Stimulated activated CD8-positive, alpha-beta memory T cell treated with anti-CD3 and anti-CD28 coated beads, Interleukin-15, amount 100 ng/mL, for 48 hours (primary cell): ENCODE measurements at regions not wholly inside any gene's neighbourhood (a gene's known extent, or its start where the extent isn't known, plus 50 kb on each side); places are given as distances from the start of the nearest gene placed in this dataset.
"Not testable (repeated sequence)": the region's sequence is repeated elsewhere in the genome, so short reads cannot be mapped to it uniquely, and the experiment has no call there.

Source experiments
- DNase-seq, 2 donors: peaks; one replicate each; pipeline ENCODE4 v3.0.0-alpha.2; 2020; ENCODE audit warnings: low read depth in 2 of 2

DNA sequence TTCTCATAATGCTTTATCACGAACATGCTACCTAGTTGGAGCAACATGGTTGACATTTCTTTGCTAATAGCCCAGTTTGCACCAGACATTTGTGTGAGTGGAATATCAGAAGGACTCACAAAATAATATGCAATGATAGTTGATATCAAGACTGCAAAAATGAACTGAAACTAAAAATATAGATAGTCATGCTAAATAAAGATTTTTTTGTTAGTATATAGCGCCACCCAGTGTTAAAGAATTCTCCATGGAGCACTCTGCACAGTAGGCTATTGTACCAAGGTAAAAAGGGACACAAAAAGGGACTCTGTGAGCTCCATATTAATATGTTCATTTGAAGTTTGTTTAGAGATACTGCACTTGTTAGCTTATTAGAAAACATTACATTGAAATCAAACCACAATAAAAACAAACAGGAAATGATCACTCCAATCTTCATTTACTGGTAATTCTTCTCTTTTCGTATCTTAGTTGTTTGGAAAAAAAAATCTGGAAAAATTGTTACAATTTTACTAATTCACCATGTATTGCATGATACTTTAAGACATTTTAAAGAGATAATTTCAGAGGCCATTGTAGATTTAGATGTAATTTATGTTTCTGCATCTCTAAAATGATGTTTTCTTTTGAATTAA lies 1509.6 kb downstream of the ADGRL3 start:
- DNase-seq, result no peak

DNA sequence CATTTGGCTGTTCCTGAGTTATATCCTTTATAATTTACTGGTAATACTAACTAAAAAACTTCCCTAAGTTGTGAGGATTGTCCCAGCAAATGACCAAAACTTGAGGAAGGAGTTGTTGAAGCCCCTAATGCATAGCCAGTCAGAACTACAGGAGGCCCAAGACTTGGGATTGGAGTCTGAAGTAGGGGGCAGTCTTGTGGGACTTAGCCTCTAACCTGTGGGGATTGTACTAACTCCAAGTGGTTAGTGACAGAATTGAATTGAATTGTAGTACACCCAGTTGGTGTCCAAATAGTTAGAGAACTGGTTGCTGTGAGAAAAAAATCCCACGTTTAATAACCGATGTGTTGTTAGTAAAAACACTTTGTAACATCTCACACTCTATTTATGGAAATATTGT lies 1506.3 kb downstream of the ADGRL3 start:
- no peak for DNase-seq

DNA sequence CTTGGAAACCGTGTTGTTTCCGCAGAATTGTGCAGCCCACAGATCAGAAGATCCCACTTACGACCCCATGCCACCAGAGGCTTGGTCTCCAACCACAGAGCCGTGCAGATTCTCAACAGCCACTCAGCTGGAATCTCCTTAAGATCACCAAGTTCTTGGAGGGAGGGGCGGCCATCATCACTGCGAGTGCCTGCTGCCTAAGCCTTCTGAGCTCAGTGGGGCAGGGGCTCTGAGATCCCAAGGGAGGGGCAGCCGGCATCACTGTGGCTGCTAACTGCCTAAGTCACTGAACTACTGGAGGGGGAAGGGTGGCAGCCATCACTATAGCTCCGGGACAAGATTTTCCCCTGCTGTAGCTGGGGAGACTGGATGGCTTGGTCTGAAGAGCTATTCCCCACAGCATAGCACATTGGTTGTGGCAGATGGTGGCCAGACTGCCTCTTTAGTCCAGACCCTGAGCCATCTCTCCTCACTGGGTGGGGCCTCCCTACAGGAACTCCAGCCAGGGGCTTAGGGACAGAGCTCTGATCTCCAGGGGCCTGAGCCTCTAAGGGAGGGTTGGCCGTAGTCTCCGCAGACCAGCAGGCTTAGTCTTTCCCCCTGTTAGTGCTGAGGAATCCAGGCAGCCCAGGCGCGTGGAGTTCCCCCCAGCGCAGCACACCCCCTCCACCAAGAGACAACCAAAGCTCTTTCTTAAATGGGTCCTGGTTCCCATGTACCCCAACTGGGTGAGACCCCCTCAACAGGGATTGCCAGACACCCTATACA lies 1483.9 kb downstream of the ADGRL3 start:
- DNase-seq, result no peak

DNA sequence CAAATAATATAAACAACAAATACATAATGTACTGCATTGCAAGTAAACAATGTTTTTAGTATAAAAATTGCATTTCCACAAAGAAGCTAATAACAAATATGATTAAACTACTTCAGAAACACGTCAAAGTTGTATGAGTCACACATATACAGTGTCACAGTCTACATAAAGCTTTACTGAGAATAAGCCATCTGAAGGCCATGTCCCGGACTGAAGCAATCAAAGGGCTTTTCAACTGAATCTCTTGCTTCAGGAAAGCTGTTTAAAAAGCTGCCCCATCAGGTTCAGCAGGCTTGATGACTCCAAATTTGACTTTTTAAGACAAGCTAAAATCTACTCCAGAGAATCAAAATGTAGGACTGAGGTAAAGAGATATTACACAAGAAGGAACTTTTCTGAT lies 1476.8 kb downstream of the ADGRL3 start:
- no peak for DNase-seq

DNA sequence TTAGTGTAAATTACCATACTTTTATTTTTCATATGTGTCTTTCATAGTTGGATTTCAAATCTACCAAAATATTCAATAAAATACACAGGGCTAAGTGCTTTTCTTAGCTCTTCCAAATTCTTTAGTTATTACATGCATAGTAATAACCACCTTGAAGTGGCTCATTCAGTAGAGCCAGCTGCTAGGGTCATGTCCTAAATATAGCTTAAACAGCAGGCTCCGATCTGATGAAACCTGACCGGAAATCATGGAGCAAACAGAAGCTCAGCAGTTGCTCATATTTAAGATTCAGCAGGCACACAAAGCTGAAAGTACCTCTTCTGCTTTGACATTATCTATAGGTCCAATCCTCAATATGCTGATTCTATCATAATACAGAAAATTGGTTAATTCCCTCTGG lies 1470.4 kb downstream of the ADGRL3 start:
- DNase-seq, result no peak

DNA sequence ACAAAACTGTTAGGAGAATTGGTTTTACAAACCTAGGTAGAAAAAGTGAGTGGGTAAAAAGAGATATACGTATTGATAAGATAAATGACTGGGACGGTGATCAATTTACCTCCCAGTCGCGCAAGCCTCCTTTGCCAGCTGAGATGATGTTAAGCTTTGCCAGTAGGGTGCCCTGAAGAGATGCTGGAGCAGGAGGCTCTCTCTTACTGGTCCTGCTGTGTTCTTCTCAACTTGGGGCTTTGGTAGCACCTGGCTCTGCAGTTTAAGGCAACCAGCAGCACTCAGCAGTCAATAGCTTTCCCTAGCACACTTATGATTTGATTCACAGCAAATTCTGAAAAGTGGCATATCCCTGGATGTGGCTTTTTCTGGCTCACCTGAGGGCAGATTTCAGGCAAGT lies 1461.7 kb downstream of the ADGRL3 start:
- DNase-seq, result no peak

DNA sequence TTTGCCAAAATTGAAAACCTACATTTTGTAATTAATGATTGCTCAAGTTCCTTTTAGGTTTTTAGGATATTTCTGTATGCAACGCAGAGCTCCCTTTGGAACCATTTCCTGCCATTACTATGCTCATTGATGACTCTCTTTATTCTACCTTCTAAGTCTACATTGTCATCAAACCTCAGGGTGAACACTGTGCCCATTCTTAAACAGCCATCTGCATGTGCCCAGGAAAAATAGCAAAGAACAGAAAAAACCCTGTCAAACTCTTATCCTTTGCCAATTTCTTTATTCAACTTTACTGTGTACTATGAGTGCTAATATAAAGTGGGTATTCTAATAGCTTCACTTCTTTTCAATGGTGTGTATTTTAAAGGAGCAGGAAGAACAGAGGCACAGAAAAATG lies 1455.9 kb downstream of the ADGRL3 start:
- no peak for DNase-seq

DNA sequence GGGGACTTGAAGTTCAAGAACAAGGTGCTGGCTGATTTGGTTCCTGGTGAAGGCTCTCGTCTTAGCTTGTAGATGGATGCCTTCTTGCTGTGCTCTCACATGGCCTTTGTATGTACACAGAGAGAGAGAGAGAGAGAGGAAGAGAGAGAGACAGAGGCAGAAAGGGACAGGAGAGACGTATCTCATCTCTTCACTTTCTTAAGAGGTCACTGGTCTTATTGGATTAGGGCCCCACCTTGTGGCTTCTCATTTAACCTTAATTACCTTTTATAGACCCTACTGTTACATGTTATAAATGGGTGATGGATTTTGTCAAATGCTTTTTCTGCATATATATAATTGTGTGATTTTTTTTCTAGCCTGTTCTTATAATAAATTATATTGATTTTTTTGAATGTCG lies 1444.2 kb downstream of the ADGRL3 start:
- no peak for DNase-seq

DNA sequence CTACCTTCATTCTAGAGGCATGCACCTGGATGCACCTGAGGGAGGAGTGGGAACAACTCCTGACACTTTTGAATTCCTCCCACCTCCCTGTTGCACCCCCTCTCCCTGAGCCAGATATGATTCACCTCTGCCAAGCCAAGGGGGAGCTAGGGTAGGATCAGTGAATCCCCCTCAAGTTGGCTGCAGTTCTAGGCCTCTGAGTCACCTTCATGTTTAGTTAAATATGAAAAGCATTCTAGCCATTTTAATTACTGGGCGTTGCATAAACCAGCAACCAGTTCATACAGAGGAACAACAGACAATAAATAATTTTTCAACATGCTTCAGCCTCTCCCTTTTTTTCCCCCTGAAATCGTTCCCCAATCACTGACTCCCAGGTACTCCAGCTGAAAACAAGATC lies 1440.2 kb downstream of the ADGRL3 start:
- no peak for DNase-seq

DNA sequence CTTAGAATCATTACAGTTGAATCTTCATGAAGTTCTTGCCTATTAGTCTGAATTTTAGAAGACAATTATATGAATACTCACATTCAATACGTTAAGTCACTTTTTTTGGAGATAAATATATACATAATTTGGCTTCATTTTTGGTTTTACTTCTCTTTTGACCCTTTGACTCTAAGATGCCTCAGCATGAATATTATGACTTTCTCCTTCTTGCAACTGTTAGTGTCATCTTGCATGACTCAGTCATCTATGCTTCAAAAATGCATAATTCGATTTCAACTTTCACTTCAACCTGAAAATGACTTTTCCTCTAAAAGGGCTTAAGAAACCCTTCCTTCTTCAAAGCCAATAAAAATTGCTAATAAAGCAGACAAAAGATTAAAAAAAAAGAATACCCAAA lies 1427.5 kb downstream of the ADGRL3 start:
- no peak for DNase-seq

DNA sequence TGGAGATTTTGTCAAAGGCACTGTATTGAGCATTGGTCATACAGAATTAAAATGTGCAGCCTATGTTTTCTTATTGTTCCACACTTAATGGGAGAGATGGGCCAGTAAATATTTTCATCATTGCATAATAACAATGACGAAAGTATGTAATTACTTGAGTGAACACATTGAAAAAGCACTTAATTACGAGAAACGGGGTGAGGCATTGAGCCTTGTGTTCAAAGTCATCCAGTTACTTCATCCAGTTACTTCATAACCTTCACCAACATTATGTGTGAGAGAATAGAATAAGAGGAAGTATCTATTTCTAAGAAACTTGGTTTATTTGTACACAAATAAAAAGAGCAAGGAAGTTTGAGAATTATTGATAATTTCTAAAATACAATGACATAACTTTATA lies 1427.0 kb downstream of the ADGRL3 start:
- no peak for DNase-seq

DNA sequence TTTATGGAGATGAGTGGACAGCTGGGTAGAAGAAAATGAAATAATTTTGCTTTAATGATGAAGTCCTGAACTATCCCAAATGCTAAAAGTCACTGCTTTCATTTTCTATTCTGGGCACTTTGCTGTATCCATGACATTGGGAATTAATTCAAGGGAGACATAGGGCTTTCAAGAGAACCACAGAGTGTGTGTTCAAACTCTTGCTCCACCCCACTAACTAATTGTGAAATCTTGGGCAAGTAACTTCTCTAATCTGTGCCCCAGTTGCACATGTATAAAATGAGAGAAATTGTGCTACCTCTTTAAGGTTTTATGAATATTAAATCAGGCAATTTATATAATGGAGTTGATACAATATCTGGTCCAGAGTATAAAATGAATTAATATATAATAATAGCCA lies 1422.0 kb downstream of the ADGRL3 start:
- no peak for DNase-seq

DNA sequence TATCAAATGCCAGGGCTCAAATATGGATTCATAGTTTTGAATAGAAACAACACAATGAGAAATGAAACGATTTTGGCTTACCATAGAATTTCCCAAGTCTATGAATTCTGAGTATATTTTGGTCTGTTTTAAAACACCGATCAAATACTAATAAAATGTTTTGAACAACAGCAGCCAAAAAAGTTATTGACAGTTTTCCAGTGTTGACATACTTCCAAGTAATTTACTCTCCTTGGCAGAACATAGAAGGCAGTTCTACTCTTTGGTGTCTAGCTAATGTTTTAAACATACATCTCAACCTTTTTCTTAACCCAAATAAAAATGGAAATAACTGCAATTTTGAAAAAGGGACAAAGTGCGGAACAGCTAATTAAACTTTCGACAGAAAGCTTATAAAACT lies 1419.8 kb downstream of the ADGRL3 start:
- no peak for DNase-seq

DNA sequence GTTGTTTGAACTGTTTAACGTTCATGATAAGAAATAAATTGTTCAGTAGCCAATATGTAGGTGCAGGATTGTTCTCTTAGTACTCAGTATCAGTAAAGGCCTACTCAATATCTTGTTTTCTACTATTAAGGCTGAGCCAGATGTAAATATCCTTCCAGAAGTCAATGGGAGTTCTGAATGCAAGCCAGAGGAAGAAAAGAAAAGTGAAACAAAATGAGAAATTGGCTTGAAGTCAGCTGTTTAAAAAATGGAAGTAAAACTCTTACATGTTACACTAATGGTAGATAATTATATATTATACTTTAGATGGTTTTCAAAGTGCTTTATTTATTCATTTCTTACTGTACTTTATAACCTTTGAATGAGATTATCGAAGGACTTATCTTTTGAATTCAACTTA lies 1417.9 kb downstream of the ADGRL3 start:
- DNase-seq, result no peak

DNA sequence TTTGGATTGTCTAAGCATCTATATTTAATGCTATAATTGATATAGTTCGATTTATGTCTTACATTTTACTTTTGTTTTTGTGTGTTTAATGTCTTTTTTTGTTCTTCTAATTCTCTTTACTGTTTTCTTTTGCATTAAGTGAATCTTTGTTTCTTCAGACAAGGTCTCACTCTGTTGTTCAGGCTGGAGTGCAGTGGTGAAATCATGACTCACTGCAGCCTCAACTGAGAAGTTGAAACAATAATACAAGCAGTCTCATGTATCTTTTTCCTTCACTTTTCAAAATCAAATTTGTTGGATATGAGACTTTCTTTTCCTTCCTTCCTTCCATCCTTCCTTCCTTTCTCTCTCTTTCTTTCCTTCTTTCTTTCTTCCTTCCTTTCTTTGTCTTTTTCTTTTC lies 1401.6 kb downstream of the ADGRL3 start:
- no peak for DNase-seq

DNA sequence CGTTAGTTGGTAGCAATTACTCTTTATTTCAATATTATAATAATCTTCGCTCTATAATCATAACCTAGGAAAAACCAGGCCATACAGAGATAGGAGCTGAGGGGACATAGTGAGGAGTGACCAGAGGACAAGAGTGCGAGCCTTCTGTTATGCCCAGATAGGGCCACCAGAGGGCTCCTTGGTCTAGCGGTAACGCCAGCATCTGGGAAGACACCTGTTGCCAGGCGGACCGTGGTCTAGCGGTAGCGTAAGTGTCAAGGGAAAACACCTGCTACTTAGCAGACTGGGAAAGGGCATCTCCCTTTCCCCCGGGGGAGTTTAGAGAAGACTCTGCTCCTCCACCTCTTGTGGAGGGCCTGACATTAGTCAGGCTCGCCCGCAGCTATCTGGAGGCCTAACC lies 1395.1 kb downstream of the ADGRL3 start:
- DNase-seq, result not testable (repeated sequence)

DNA sequence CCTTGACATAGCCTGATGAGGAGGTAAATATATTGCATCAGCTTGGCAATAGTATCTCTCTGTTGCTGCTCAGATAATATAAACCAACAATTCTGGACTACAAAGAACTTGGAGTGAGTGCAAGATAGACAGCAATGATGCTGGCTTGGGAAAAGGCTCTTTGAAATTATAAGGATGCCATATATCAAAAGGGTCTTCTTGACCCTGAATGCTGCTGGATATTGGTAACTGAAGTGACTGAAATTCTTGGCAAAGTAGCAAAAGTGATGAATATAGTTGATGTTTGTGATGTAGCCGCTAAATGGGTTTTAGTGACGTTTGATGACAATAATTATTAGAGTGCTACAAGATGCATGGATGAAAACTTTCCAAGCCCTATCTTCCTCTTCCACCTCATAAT lies 1391.6 kb downstream of the ADGRL3 start:
- no peak for DNase-seq

DNA sequence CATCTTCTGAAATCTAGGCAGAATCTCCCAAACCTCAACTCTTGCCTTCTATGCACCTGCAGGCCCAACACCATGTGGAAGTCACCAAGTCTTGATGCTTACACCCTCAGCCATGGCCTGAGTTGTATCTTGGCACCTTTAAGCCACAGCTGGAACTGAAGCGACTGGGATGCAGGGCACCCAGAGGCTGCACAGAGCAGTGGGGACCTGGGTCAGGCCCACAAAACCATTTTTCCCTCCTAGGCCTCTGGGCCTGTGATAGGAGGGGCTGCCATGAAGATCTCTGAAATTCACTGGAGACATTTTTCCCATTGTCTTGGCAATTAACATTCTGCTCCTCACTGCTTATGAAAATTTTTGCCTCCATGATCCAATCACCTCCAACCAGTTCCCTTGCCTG lies 1388.5 kb downstream of the ADGRL3 start:
- DNase-seq, result no peak

DNA sequence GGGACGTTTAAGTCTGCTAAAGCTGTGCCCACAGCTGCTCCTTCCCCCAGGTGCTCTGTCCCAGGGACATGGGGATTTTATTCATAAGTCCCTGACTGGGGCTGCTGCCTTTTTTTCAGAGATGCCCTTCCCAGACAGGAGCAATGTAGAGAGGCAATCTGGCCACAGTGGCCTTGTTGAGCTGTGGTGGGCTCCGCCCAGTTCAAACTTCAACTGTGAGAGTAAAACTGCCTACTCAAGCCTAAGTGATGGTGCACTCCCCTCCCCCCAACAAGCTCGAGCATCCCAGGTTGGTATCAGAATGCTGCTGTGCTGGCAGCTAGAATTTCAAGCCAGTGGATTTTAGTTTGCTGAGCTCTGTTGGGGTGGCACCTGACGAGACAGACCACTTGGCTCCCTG lies 1371.4 kb downstream of the ADGRL3 start:
- no peak for DNase-seq

DNA sequence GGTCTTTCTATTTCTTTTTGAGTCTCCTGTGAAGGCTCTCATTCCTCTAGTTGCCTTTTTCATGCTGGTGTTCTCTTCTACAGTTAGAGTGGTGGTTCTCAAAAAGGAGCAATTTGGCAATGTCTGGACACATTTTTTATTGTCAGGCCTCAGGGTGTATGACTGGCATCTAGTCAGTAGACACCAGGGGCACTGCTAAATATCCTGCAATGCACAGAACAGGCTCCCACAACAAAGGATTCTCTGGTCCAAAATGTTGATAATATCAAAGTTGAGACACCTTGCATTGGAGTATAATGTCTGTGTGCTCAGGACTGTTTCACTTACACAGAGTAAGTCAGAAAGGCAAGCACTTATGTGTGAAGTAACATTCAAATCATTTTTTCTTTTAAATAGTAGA lies 1360.7 kb downstream of the ADGRL3 start:
- no peak for DNase-seq

DNA sequence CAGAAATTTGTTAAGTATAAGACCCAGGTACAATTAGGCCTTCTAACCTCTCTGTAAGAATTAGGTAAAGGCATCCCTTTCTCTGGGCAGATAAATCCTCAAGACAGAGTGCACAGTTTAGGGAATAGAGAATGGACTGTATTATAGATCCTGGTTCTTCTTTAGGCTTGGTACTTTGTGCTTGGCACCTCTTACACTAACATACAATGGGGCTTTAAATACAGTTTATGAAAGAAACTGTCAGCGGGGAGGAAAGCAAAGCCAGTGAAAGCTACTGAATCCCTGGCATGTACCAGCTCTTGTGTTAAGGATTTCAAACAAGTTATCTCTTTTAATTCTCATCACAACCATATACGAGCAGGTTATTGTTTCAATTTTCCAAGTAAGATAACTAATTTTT lies 1350.0 kb downstream of the ADGRL3 start:
- no peak for DNase-seq

DNA sequence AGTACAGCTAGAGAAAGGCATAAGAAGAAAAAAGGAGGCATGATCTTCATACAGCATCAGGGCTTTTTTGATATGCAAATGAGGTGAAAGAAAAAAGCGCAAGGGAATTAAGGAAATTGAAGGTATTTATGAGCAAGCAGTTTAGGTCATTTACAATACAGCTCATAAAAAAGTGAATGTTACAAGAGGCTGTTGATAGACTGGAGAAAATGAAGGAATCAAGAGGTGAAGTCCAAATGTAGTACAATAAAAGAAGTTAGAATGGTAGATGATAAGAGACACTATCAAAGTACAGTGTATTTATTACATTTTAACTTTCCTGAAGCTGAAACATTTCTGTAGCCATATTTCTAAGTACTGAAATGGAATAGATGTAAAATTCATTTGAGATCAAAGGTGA lies 1349.5 kb downstream of the ADGRL3 start:
- DNase-seq, result no peak

DNA sequence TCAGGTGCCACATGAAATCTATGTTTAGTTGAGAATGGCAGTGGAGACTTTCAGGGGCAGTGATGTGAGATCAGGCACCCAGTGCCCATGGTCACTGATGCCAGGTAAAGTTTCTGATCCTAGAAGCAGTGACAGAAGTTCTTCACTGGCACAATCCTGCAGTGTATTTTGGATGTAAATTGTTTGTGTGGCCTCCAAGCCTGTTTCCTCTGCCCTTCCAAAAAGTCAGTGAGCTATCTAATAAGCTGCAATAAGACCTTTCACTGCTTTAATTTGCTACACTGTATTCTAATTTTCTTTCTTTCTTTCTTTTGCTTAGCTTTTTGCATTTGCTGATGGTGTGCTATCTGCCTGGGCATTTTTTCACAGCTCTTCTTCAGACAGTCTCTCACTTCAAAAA lies 1348.6 kb downstream of the ADGRL3 start:
- no peak for DNase-seq

DNA sequence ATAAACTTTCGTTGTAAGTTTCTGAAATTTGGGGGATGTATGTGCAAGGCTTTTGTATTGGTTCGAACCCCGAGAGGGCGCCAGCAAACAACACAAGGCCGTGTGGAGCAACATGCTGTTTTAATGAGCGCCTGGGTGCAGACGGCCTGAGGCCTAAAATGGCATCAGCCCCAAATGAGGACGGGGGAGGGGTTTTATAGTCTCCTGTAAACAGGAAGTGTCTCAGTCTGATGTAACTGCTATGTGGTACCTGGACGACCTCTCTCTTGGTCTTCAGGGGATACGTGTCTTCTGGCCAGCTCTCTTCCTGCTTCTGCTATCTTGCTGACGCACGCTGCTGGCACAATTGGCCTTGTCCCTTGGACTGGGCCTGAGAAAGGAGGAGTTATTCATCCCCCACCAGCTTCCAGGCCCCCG lies 1348.0 kb downstream of the ADGRL3 start:
- DNase-seq, result no peak
